GM18517 (cell line): ENCODE measurements at regions not wholly inside any gene's neighbourhood (a gene's known extent, or its start where the extent isn't known, plus 50 kb on each side); places are given as distances from the start of the nearest gene placed in this dataset.
"Not testable (repeated sequence)": the region's sequence is repeated elsewhere in the genome, so short reads cannot be mapped to it uniquely, and the experiment has no call there.

Experiments
- ATAC-seq: cut with Tn5 transposase; IDR thresholded peaks from one replicate; pipeline ENCODE4 v1.9.1; 2021; ENCODE audit warnings: mild to moderate bottlenecking, moderate library complexity; ENCODE audit not compliant: unreplicated experiment

DNA sequence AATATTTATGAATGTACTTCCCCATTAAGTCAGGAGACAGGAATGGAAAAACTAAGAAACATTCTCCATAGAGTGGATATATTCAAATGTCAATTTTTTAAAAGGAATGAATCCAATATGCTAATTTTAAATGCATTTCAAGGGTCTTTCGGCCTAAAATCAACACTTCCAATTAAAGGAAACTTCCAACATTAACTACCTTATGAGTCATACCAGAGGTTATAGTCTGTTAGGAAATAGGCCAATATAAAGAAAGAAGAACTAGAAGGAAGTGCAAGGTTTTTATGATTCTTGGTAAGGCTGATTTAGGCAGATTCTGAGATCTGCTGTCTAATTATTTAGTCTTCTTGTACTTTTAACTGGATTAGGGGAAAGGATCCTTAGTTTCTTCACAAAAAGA is 260.1 kb upstream of the EDNRA start:
- no peak for ATAC-seq

GRCh38 chr4:147222906-147223305 is 258.0 kb upstream of the EDNRA start:
- ATAC-seq = no peak

DNA sequence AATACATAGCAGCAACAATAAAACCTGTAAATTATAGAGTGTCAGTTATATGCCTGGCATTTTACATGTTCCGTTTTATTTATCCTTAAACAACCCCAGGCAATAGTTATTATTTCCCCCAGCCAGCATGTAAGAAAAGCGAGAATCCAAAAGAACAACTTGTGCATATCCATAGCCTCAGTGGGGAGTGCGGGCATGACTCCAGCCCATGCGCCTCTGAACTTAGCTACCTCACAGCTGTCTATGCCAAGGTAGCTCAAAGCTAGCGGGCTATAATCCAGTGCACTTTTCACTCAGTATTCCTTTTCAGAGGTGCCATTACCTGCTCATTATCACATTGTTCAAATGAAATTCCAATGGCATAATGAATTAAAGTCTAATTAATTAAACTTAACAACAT is 257.3 kb upstream of the EDNRA start:
- ATAC-seq = no peak

GRCh38 chr4:147236806-147237205 is 244.1 kb upstream of the EDNRA start:
- ATAC-seq = no peak

DNA sequence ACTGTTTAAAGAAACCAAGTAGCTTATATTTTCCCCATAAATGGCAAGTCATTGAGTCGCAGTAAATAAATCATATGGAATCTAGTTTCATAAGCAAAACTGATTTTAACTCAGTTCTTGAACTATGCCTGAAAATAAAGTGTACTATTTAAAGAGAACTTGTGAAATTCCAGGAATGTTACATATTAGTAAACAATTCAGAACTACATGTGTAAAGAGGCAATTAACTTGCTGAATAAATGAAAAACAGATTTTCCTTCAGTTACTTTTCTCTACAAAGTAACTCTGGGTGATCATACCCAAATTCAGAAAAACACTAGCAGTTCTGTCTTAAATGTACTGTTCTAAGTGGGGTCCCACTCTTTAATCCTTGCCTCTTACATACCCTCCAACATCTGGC is 236.1 kb upstream of the EDNRA start:
- no peak for ATAC-seq

GRCh38 chr4:147246096-147246495 is 234.8 kb upstream of the EDNRA start:
- ATAC-seq = no peak

DNA sequence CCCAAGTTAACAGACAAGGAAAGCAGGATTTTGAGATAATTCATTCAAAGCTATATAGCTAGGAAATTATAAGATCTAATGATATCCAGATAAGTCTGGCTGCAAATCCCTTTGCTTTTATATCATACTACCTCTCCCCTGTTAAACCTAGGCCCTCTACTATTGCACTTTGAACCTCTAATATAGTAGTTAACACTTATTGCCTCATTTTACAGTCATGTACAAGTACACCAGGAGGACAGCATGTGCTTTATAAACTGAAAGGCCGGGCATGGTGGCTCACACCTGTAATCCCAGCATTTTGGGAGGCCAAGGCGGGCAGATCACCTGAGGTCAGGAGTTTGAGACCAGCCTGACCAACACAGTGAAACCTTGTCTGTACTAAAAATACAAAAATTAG is 234.4 kb upstream of the EDNRA start:
- ATAC-seq = not testable (repeated sequence)

- ATAC-seq = no peak
These were observed 233.3 kb upstream of the EDNRA start for GRCh38 chr4:147247579-147247978.

DNA sequence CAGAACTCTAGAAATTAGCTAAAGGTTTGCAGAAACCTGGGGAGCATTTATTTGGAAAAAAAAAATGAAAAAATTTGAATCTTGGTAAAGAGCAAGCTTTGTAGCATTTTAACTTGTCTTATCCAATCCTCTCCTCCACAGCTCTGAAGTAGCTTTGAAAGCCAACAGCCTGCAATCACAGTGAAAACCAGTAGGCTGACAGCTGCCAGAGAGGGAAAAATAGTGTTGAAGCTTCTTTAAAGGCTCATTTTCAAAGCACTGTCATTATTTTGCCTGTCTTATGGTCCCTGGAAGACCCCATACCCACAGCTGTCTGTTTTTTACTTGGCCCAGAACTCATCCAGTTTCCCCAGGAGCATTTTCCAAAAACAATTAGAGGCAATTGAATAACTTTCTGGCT is 230.8 kb upstream of the EDNRA start:
- ATAC-seq = no peak

GRCh38 chr4:147255268-147255667 is 225.6 kb upstream of the EDNRA start:
- not testable (repeated sequence) for ATAC-seq

DNA sequence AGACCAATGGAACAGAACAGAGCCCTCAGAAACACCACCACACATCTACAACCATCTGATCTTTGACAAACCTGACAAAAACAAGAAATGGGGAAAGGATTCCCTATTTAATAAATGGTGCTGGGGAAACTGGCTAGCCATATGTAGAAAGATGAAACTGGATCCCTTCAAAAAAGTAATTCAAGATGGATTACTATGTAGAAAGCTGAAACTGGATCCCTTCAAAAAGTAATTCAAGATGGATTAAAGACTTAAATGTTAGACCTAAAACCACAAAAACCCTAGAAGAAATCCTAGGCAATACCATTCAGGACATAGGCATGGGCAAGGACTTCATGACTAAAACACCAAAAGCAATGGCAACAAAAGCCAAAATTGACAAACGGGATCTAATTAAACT is 221.6 kb upstream of the EDNRA start:
- not testable (repeated sequence) for ATAC-seq

- ATAC-seq = no peak
These were observed 196.6 kb upstream of the EDNRA start for GRCh38 chr4:147284256-147284835.

- no peak for ATAC-seq
These were observed 196.0 kb upstream of the EDNRA start for GRCh38 chr4:147284935-147285334.

GRCh38 chr4:147285751-147286150 is 195.1 kb upstream of the EDNRA start:
- no peak for ATAC-seq

DNA sequence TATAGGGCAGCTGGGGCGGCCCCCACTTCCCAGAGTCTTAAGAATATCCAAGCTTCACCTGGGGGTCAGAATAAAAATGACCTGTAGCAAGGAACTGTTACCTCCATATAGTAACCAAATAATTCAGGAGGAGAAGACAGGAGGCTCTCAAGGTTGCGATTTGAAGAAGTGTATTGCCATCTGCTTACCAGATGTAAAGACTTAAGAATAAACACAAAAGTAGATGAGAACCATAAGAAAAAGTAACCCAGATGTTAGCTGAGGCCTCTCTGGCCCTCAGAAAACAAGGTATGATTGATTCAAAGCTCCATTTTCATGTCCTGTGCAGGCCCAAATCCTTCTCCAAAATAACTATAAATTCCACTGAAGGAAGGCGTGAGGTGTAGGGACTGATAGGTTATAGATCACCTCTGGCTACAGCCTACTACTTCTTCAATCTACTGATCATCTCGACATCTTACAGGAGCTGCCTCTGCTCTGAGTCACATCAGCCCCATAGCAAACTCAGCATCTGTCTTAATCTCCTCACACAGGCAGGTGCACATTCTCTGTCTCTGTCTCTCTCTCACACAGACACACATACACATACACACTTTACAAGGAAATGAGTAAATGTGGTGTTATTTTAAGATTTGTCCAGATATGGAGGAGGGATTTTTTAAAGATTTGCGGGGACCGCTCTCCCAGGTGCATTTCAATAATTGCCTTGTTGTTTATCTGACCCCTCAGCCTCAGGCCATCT is 193.9 kb upstream of the EDNRA start:
- no peak for ATAC-seq

DNA sequence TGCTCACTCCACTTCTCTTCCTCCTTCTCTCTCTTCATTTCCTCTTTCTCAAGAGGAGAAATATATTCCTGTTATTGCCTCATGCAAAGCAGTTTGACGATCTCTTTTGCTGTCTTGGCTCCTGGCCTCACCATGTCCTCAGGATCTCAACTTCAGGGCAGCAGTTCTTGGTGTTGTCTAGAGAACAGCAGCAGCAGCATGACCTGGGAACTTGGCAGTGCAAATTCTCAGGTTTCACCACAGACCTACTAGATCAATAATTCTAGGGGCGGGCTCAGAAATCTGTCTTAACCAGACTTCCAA is 193.4 kb upstream of the EDNRA start:
- ATAC-seq = no peak

GRCh38 chr4:147288512-147288911 is 192.4 kb upstream of the EDNRA start:
- no peak for ATAC-seq

DNA sequence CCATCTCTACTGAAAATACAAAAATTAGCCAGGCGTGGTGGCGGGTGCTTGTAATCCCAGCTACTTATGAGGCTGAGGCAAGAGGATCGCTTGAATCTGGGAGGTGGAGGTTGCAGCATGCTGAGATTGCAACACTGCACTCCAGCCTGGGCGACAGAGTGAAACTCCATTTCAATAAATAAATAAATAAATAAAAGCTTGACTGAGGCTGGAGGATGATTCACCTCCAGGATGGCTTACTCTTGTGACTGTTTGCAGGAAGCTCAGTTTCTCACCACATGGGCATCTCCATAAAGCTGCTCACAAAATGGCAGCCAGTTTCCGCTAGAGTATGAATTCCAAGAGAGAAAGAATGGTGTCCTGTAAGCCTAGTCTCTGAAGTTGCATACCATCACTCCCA is 191.7 kb upstream of the EDNRA start:
- no peak for ATAC-seq

DNA sequence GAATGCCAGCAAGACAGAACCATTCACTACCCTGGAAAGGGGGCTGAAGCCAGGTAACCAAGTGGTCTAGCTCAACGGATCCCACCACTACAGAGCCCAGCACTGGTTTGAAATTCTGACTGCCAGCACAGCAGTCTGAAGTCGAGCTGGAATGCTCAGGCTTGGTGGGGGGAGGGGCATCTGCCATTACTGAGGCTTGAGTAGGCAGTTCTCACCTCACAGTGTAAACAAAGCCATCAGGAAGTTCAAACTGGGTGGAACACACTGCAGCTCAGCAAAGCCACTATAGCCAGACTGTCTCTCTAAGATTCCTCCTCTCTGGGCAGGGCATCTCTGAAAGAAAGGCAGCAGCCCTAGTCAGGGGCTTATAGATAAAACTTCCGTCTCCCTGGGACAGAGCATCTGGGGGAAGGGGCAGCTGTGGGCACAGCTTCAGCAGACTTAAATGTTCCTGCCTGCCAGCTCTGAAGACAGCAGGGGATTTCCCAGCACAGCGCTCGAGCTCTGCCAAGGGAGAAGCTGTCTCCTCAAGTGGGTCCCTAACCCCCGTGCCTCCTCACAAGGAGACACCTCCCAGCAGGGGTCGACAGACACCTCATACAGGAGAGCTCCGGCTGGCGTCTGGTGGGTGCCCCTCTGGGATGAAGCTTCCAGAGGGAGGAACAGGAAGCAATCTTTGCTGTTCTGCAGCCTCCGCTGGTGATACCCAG is 188.1 kb upstream of the EDNRA start:
- ATAC-seq = not testable (repeated sequence)

- not testable (repeated sequence) for ATAC-seq
These were observed 187.6 kb upstream of the EDNRA start for GRCh38 chr4:147293314-147293677.

DNA sequence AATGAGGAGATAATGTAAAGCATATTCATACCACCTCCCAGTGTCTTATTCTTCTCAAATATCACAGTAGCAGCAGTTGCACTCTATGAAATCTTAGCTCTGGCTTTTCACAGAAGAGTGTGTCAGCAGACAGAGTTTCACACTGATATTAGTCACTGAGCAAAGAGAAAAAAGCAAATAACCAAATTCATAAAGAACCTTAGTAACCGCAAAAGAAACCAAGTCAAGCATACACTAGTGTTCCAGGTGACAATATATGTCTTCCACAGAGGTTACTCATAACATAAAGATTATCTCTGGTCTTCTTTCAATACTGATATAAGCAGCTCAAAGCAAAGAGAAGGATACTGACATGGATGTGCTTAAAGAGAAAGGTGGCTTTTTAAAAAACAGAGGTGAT is 181.7 kb upstream of the EDNRA start:
- ATAC-seq = no peak

- ATAC-seq = no peak
These were observed 177.6 kb upstream of the EDNRA start for GRCh38 chr4:147303174-147303872.
